OCI-LY3 (cell line): ENCODE measurements at regions not wholly inside any gene's neighbourhood (a gene's known extent, or its start where the extent isn't known, plus 50 kb on each side); places are given as distances from the start of the nearest gene placed in this dataset.
"Not testable (repeated sequence)": the region's sequence is repeated elsewhere in the genome, so short reads cannot be mapped to it uniquely, and the experiment has no call there.

Source experiments
- H2AFZ ChIP-seq: fragments of 200-600, 300-600 bp; shearing (Covaris generic); 2 replicates; pipeline ENCODE4 v1.6.0; 2014; ENCODE audit warnings: antibody characterized with exemption, low read depth, low read length
- H3K27ac ChIP-seq: fragments of 200-600, 300-600 bp; sonication (generic); 2 replicates; pipeline ENCODE4 v1.5.1; 2014; ENCODE audit warnings: mild to moderate bottlenecking, low read length, moderate library complexity, mixed read lengths
- H3K27me3 ChIP-seq: fragments of 200-600, 300-600 bp; sonication (generic); 2 replicates; pipeline ENCODE4 v1.6.1; 2014; ENCODE audit warnings: low read depth, low read length, mixed read lengths
- H3K36me3 ChIP-seq: fragments of 200-600, 300-600 bp; sonication (generic); replicated peaks from 2 replicates; pipeline ENCODE3; 2014; ENCODE audit warnings: low read depth, low read length, mixed read lengths
- H3K4me1 ChIP-seq: fragments of 300-600, 200-600 bp; sonication (generic); 2 replicates; pipeline ENCODE4 v1.6.1; 2014; ENCODE audit warnings: low read length, mixed read lengths
- H3K4me2 ChIP-seq: fragments of 200-600, 300-600 bp; sonication (generic); 2 replicates; pipeline ENCODE4 v1.6.1; 2014; ENCODE audit warnings: low read length, mixed read lengths
- H3K4me3 ChIP-seq: fragments of 300-600, 200-600 bp; sonication (generic); 2 replicates; pipeline ENCODE4 v1.5.1; 2014; ENCODE audit warnings: antibody characterized with exemption, mild to moderate bottlenecking, low read length, moderate library complexity
- H3K79me2 ChIP-seq: fragments of 300-600, 200-600 bp; shearing (Covaris generic); 2 replicates; pipeline ENCODE4 v1.6.1; 2014; ENCODE audit warnings: mild to moderate bottlenecking, low read length, mixed read lengths
- H3K9ac ChIP-seq: fragments of 300-600, 200-600 bp; shearing (Covaris generic); 2 replicates; pipeline ENCODE4 v1.6.0; 2014; ENCODE audit warnings: mild to moderate bottlenecking, low read length, moderate library complexity
- H3K9me3 ChIP-seq: fragments of 200-600, 300-600 bp; shearing (Covaris generic); 2 replicates; pipeline ENCODE4 v1.6.1; 2014; ENCODE audit warnings: low read length, mixed read lengths; ENCODE audit not compliant: insufficient read depth
- H4K20me1 ChIP-seq: fragments of 200-600, 300-600 bp; sonication (generic); 2 replicates; pipeline ENCODE4 v1.6.1; 2016; ENCODE audit warnings: low read length, mixed read lengths; ENCODE audit not compliant: insufficient read depth
- CTCF ChIP-seq: fragments of 200-600, 300-600 bp; sonication (generic); IDR thresholded peaks from 2 replicates; pipeline ENCODE4 v1.5.1; 2014; ENCODE audit warnings: antibody characterized with exemption, low read length, low read depth
- EZH2phosphoT487 ChIP-seq: fragments of 200-600 bp; shearing (Covaris generic); IDR thresholded peaks from 2 replicates; pipeline ENCODE4 v1.6.1; 2018; ENCODE audit warnings: antibody characterized with exemption, mixed run types, low read depth

GRCh38 chr4:186844059-186844681 lies 120.5 kb upstream of the FAT1 start:
- Histone ChIP-seq H3K36me3 (no peaks in the 10 kb centered on the region), H3K79me2 (no peaks in the 10 kb centered on the region), H3K4me2 (no peak overlapping the region), H3K27ac (no peak overlapping the region), H2AFZ (no peak overlapping the region), H4K20me1 (no peaks in the 10 kb centered on the region), H3K4me1 (peaks cover 6% of the 10 kb centered on the region; the same call in 1 of the 2 replicates), H3K9me3 (no peaks in the 10 kb centered on the region), H3K4me3 (no peak overlapping the region), H3K27me3 (no peaks in the 10 kb centered on the region), H3K9ac (no peak overlapping the region)
- TF ChIP-seq EZH2phosphoT487: no peak
- TF ChIP-seq CTCF: no peak

- H3K36me3 ChIP-seq: no peaks in the 10 kb centered on the region
- no peaks in the 10 kb centered on the region for H3K4me1 ChIP-seq
- no peaks in the 10 kb centered on the region for H3K79me2 ChIP-seq
- H3K27me3 ChIP-seq: no peaks in the 10 kb centered on the region
- H3K27ac ChIP-seq: no peak overlapping the region
- no peak for TF ChIP-seq CTCF
- TF ChIP-seq EZH2phosphoT487: no peak
- H3K9me3 ChIP-seq: no peaks in the 10 kb centered on the region
- H3K4me2 ChIP-seq: no peak overlapping the region
- H3K4me3 ChIP-seq: no peak overlapping the region
- no peaks in the 10 kb centered on the region for H4K20me1 ChIP-seq
- H2AFZ ChIP-seq: no peak overlapping the region
- no peak overlapping the region for H3K9ac ChIP-seq
These were observed 121.6 kb upstream of the FAT1 start for GRCh38 chr4:186845137-186845842.

GRCh38 chr4:186846426-186846825 lies 122.8 kb upstream of the FAT1 start:
- TF ChIP-seq CTCF (no peak), EZH2phosphoT487 (no peak)
- no peak overlapping the region for H3K27ac ChIP-seq
- H2AFZ ChIP-seq: no peak overlapping the region
- no peak overlapping the region for H3K4me3 ChIP-seq
- no peaks in the 10 kb centered on the region for H4K20me1 ChIP-seq
- H3K9me3 ChIP-seq: no peaks in the 10 kb centered on the region
- H3K4me1 ChIP-seq: no peaks in the 10 kb centered on the region
- no peak overlapping the region for H3K9ac ChIP-seq
- no peaks in the 10 kb centered on the region for H3K27me3 ChIP-seq
- no peak overlapping the region for H3K4me2 ChIP-seq
- H3K79me2 ChIP-seq: no peaks in the 10 kb centered on the region
- no peaks in the 10 kb centered on the region for H3K36me3 ChIP-seq

GRCh38 chr4:186847429-186848131 lies 123.9 kb upstream of the FAT1 start:
- not testable (repeated sequence) for H3K4me1 ChIP-seq, H3K36me3 ChIP-seq, H3K27ac ChIP-seq, H2AFZ ChIP-seq, H3K9ac ChIP-seq, H3K79me2 ChIP-seq, H3K9me3 ChIP-seq, H3K4me3 ChIP-seq, H3K27me3 ChIP-seq, H4K20me1 ChIP-seq, H3K4me2 ChIP-seq
